H9 (cell line): ENCODE measurements at regions not wholly inside any gene's neighbourhood (a gene's known extent, or its start where the extent isn't known, plus 50 kb on each side); places are given as distances from the start of the nearest gene placed in this dataset.

Experiments used
- DNase-seq: peaks from one replicate; pipeline ENCODE4 v3.0.0-alpha.2; 2017
- H2AFZ ChIP-seq: one replicate; pipeline ENCODE4 v1.6.1; 2013; ENCODE audit warnings: mild to moderate bottlenecking, low read length, control low read depth, moderate library complexity
- H2AK5ac ChIP-seq: 2 replicates; pipeline ENCODE4 v1.6.1; 2013; ENCODE audit warnings: low read length, control low read depth, mixed read lengths; ENCODE audit not compliant: insufficient read length
- H2BK120ac ChIP-seq: one replicate; pipeline ENCODE4 v1.6.1; 2013; ENCODE audit warnings: low read depth, mild to moderate bottlenecking, low read length, control low read depth, inconsistent platforms; ENCODE audit not compliant: poor library complexity, severe bottlenecking
- H2BK12ac ChIP-seq: 2 replicates; pipeline ENCODE4 v1.6.1; 2013; ENCODE audit warnings: low read length, control low read depth, mixed read lengths, low read depth; ENCODE audit not compliant: insufficient read length
- H2BK15ac ChIP-seq: 2 replicates; pipeline ENCODE4 v1.6.1; 2013; ENCODE audit warnings: low read depth, low read length, control low read depth
- H2BK20ac ChIP-seq: one replicate; pipeline ENCODE4 v1.6.1; 2013; ENCODE audit warnings: low read depth, mild to moderate bottlenecking, low read length, control low read depth, inconsistent platforms; ENCODE audit not compliant: poor library complexity, severe bottlenecking
- H2BK5ac ChIP-seq: 2 replicates; pipeline ENCODE4 v1.6.1; 2013; ENCODE audit warnings: low read length, control low read depth, mixed read lengths; ENCODE audit not compliant: insufficient read length
- H3K14ac ChIP-seq: 2 replicates; pipeline ENCODE4 v1.6.1; 2013; ENCODE audit warnings: low read length, control low read depth; ENCODE audit not compliant: insufficient read depth
- H3K18ac ChIP-seq: 2 replicates; pipeline ENCODE4 v1.6.1; 2013; ENCODE audit warnings: low read depth, mild to moderate bottlenecking, mixed read lengths, low read length, control low read depth; ENCODE audit not compliant: insufficient read length
- H3K23ac ChIP-seq: 2 replicates; pipeline ENCODE4 v1.6.1; 2013; ENCODE audit warnings: low read length, control low read depth, mixed read lengths, low read depth; ENCODE audit not compliant: insufficient read length
- H3K23me2 ChIP-seq: 2 replicates; pipeline ENCODE4 v1.6.1; 2013; ENCODE audit warnings: low read depth, mild to moderate bottlenecking, mixed read lengths, low read length, control low read depth; ENCODE audit not compliant: insufficient read length, poor library complexity, severe bottlenecking
- H3K27ac ChIP-seq: 2 replicates; pipeline ENCODE4 v1.5.1; 2013; ENCODE audit warnings: low read length, control low read depth, mixed read lengths, low read depth; ENCODE audit not compliant: insufficient read length
- H3K27me3 ChIP-seq: 2 replicates; pipeline ENCODE4 v1.6.1; 2013; ENCODE audit warnings: low read length, control low read depth, inconsistent platforms; ENCODE audit not compliant: insufficient read depth
- H3K4ac ChIP-seq: 2 replicates; pipeline ENCODE4 v1.6.1; 2013; ENCODE audit warnings: low read depth, mild to moderate bottlenecking, control low read depth, inconsistent platforms, low read length, moderate library complexity
- H3K4me1 ChIP-seq: 2 replicates; pipeline ENCODE4 v1.6.1; 2013; ENCODE audit warnings: low read length, control low read depth, inconsistent platforms; ENCODE audit not compliant: insufficient read depth
- H3K4me2 ChIP-seq: 2 replicates; pipeline ENCODE4 v1.6.1; 2013; ENCODE audit warnings: low read length, control low read depth, mixed read lengths; ENCODE audit not compliant: insufficient read length, insufficient read depth
- H3K56ac ChIP-seq: 2 replicates; pipeline ENCODE4 v1.6.1; 2013; ENCODE audit warnings: low read depth, mild to moderate bottlenecking, mixed read lengths, low read length, control low read depth; ENCODE audit not compliant: insufficient read length
- H3K79me1 ChIP-seq: 2 replicates; pipeline ENCODE4 v1.6.1; 2013; ENCODE audit warnings: low read depth, mild to moderate bottlenecking, moderate library complexity, low read length, control low read depth, inconsistent platforms; ENCODE audit not compliant: insufficient read depth, poor library complexity, severe bottlenecking
- H3K79me2 ChIP-seq: 2 replicates; pipeline ENCODE4 v1.6.1; 2013; ENCODE audit warnings: low read length, control low read depth, inconsistent platforms; ENCODE audit not compliant: insufficient read depth
- H3K9ac ChIP-seq: 2 replicates; pipeline ENCODE4 v1.6.1; 2013; ENCODE audit warnings: low read length, control low read depth, mixed read lengths; ENCODE audit not compliant: insufficient read length; ENCODE audit errors: extremely low read depth
- H3K9me3 ChIP-seq: one replicate; pipeline ENCODE4 v1.6.1; 2013; ENCODE audit warnings: low read depth, low read length, inconsistent platforms; ENCODE audit not compliant: control insufficient read depth
- H3T11ph ChIP-seq: one replicate; pipeline ENCODE4 v1.6.1; 2013; ENCODE audit warnings: mild to moderate bottlenecking, low read length, control low read depth, inconsistent platforms
- H4K20me1 ChIP-seq: one replicate; pipeline ENCODE4 v1.6.1; 2013; ENCODE audit not compliant: control insufficient read depth, insufficient read length, insufficient read depth
- H4K5ac ChIP-seq: 2 replicates; pipeline ENCODE4 v1.6.1; 2013; ENCODE audit warnings: low read depth, mild to moderate bottlenecking, mixed read lengths, low read length, control low read depth; ENCODE audit not compliant: insufficient read length
- H4K8ac ChIP-seq: replicated peaks from 2 replicates; pipeline ENCODE4 v1.6.1; 2013; ENCODE audit warnings: low read length, control low read depth, mixed read lengths, low read depth; ENCODE audit not compliant: insufficient read length
- H4K91ac ChIP-seq: 2 replicates; pipeline ENCODE4 v1.6.1; 2013; ENCODE audit warnings: low read depth, mild to moderate bottlenecking, moderate library complexity, mixed read lengths, low read length, control low read depth; ENCODE audit not compliant: insufficient read length
- H3K27ac Mint-ChIP-seq, 3 experiments: 2 replicates in 2 of 3; 3 replicates in 1 of 3; pipeline ENCODE4 v1.8.0; 2020 to 2021; ENCODE audit warnings: mixed read lengths in 3 of 3, mild to moderate bottlenecking in 1 of 3, moderate library complexity in 1 of 3
- H3K27me3 Mint-ChIP-seq: 2 replicates; pipeline ENCODE4 v1.8.0; 2021; ENCODE audit warnings: low read depth, mild to moderate bottlenecking, moderate library complexity, mixed read lengths
- H3K36me3 Mint-ChIP-seq, 3 experiments: 2 replicates in 2 of 3; 3 replicates in 1 of 3; pipeline ENCODE4 v1.8.0; 2020 to 2021; ENCODE audit warnings: low read depth in 3 of 3, mixed read lengths in 3 of 3; ENCODE audit not compliant: insufficient read depth in 1 of 3
- H3K4me1 Mint-ChIP-seq, 2 experiments: 2 replicates each; pipeline ENCODE4 v1.8.0; 2020; ENCODE audit warnings: mixed read lengths in 2 of 2
- H3K4me3 Mint-ChIP-seq, 2 experiments: 2 replicates in 1 of 2; 3 replicates in 1 of 2; pipeline ENCODE4 v1.8.0; 2020 to 2021; ENCODE audit warnings: mild to moderate bottlenecking in 2 of 2, mixed read lengths in 2 of 2, moderate library complexity in 1 of 2
- H3K9me3 Mint-ChIP-seq, 2 experiments: 2 replicates in 1 of 2; 3 replicates in 1 of 2; pipeline ENCODE4 v1.8.0; 2020; ENCODE audit warnings: mild to moderate bottlenecking in 2 of 2, mixed read lengths in 2 of 2, moderate library complexity in 1 of 2
- CTCF ChIP-seq: fragments of 200-600 bp; sonication (generic); conservative IDR thresholded peaks from 3 replicates; pipeline ENCODE4 v1.8.0; 2021; ENCODE audit warnings: antibody characterized with exemption, mild to moderate bottlenecking
- WGBS: extraction: QIAGEN DNeasy Blood & Tissue Kit; methylation state at CpG from one replicate; pipeline ENCODE4 v1.1.7; 2013; ENCODE audit warnings: missing lambda C conversion rate, low lambda C conversion rate, mixed read lengths; ENCODE audit not compliant: insufficient read length; ENCODE audit errors: extremely low coverage; 5-methylcytosine and 5-hydroxymethylcytosine counted together

DNA sequence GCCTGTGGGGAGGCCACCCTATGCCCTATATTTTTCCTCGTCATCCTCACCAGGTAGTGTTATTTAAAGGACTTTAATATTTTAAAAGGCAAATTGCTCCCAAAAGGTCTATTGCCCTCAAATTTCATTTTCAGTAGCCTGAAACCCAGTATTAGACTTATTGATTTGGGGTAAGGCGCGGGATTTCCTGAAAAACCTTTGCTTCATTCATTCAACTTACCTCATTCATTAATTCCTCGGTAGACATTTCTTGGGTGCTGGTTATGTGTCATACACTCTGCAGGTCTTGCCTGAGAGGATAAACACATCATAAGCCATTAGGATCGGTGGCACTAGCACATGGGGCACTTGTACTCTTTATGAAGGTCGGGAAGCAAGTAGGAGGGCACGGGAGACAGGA is 99.2 kb downstream of the ARF6 start:
- H3K14ac ChIP-seq = no peak overlapping the region

More for the DNA sequence above, 99.2 kb downstream of the ARF6 start:
- H3K23ac ChIP-seq = no peak overlapping the region
- no peaks in the 10 kb centered on the region for H3K9me3 Mint-ChIP-seq
- no peak overlapping the region for H2BK20ac ChIP-seq
- no CpG with 5 or more reads among the region's 7 CpGs for WGBS
- no peaks in the 10 kb centered on the region for H3K79me2 ChIP-seq
- H3K4me1 Mint-ChIP-seq = peaks cover 10 to 13% of the 10 kb centered on the region in 2 experiments
- no peak overlapping the region for H2BK5ac ChIP-seq
- no peak overlapping the region for H2AK5ac ChIP-seq
- no peak for TF ChIP-seq CTCF
- no peaks in the 10 kb centered on the region for H3K9me3 ChIP-seq
- no peaks in the 10 kb centered on the region for H3K4me1 ChIP-seq
- no peak overlapping the region for H3K27ac ChIP-seq
- no peaks in the 10 kb centered on the region for H3K27me3 ChIP-seq
- no peaks in the 10 kb centered on the region for H3K79me1 ChIP-seq
- H3K4me2 ChIP-seq = no peak overlapping the region
- H3K9ac ChIP-seq = no peak overlapping the region
- no peak overlapping the region for H3K56ac ChIP-seq
- no peak for DNase-seq
- H2AFZ ChIP-seq = no peak overlapping the region
- no peak overlapping the region for H4K91ac ChIP-seq
- H4K8ac ChIP-seq = no peak overlapping the region
- no peak overlapping the region for H2BK120ac ChIP-seq
- H2BK12ac ChIP-seq = no peak overlapping the region
- no peak overlapping the region for H4K5ac ChIP-seq
- H2BK15ac ChIP-seq = no peak overlapping the region
- H3K23me2 ChIP-seq = no peaks in the 10 kb centered on the region
- no peak overlapping the region; a peak in 2 of 7 replicates for H3K27ac Mint-ChIP-seq
- no peak overlapping the region for H3K4me3 Mint-ChIP-seq
- H3K4ac ChIP-seq = no peak overlapping the region
- H3K18ac ChIP-seq = no peak overlapping the region
- no peaks in the 10 kb centered on the region for H3K36me3 Mint-ChIP-seq
- H3T11ph ChIP-seq = no peak overlapping the region
- no peaks in the 10 kb centered on the region; the same call in 1 of the 2 replicates for H3K27me3 Mint-ChIP-seq
- H4K20me1 ChIP-seq = no peaks in the 10 kb centered on the region
